H9 (cell line): ENCODE measurements at regions not wholly inside any gene's neighbourhood (a gene's known extent, or its start where the extent isn't known, plus 50 kb on each side); places are given as distances from the start of the nearest gene placed in this dataset.

Source experiments
- DNase-seq: peaks from one replicate; pipeline ENCODE4 v3.0.0-alpha.2; 2017
- H2AFZ ChIP-seq: one replicate; pipeline ENCODE4 v1.6.1; 2013; ENCODE audit warnings: mild to moderate bottlenecking, low read length, control low read depth, moderate library complexity
- H2AK5ac ChIP-seq: 2 replicates; pipeline ENCODE4 v1.6.1; 2013; ENCODE audit warnings: low read length, control low read depth, mixed read lengths; ENCODE audit not compliant: insufficient read length
- H2BK120ac ChIP-seq: one replicate; pipeline ENCODE4 v1.6.1; 2013; ENCODE audit warnings: low read depth, mild to moderate bottlenecking, low read length, control low read depth, inconsistent platforms; ENCODE audit not compliant: poor library complexity, severe bottlenecking
- H2BK12ac ChIP-seq: 2 replicates; pipeline ENCODE4 v1.6.1; 2013; ENCODE audit warnings: low read length, control low read depth, mixed read lengths, low read depth; ENCODE audit not compliant: insufficient read length
- H2BK15ac ChIP-seq: 2 replicates; pipeline ENCODE4 v1.6.1; 2013; ENCODE audit warnings: low read depth, low read length, control low read depth
- H2BK20ac ChIP-seq: one replicate; pipeline ENCODE4 v1.6.1; 2013; ENCODE audit warnings: low read depth, mild to moderate bottlenecking, low read length, control low read depth, inconsistent platforms; ENCODE audit not compliant: poor library complexity, severe bottlenecking
- H2BK5ac ChIP-seq: 2 replicates; pipeline ENCODE4 v1.6.1; 2013; ENCODE audit warnings: low read length, control low read depth, mixed read lengths; ENCODE audit not compliant: insufficient read length
- H3K14ac ChIP-seq: 2 replicates; pipeline ENCODE4 v1.6.1; 2013; ENCODE audit warnings: low read length, control low read depth; ENCODE audit not compliant: insufficient read depth
- H3K18ac ChIP-seq: 2 replicates; pipeline ENCODE4 v1.6.1; 2013; ENCODE audit warnings: low read depth, mild to moderate bottlenecking, mixed read lengths, low read length, control low read depth; ENCODE audit not compliant: insufficient read length
- H3K23ac ChIP-seq: 2 replicates; pipeline ENCODE4 v1.6.1; 2013; ENCODE audit warnings: low read length, control low read depth, mixed read lengths, low read depth; ENCODE audit not compliant: insufficient read length
- H3K23me2 ChIP-seq: 2 replicates; pipeline ENCODE4 v1.6.1; 2013; ENCODE audit warnings: low read depth, mild to moderate bottlenecking, mixed read lengths, low read length, control low read depth; ENCODE audit not compliant: insufficient read length, poor library complexity, severe bottlenecking
- H3K27ac ChIP-seq: 2 replicates; pipeline ENCODE4 v1.5.1; 2013; ENCODE audit warnings: low read length, control low read depth, mixed read lengths, low read depth; ENCODE audit not compliant: insufficient read length
- H3K27me3 ChIP-seq: 2 replicates; pipeline ENCODE4 v1.6.1; 2013; ENCODE audit warnings: low read length, control low read depth, inconsistent platforms; ENCODE audit not compliant: insufficient read depth
- H3K4ac ChIP-seq: 2 replicates; pipeline ENCODE4 v1.6.1; 2013; ENCODE audit warnings: low read depth, mild to moderate bottlenecking, control low read depth, inconsistent platforms, low read length, moderate library complexity
- H3K4me1 ChIP-seq: 2 replicates; pipeline ENCODE4 v1.6.1; 2013; ENCODE audit warnings: low read length, control low read depth, inconsistent platforms; ENCODE audit not compliant: insufficient read depth
- H3K4me2 ChIP-seq: 2 replicates; pipeline ENCODE4 v1.6.1; 2013; ENCODE audit warnings: low read length, control low read depth, mixed read lengths; ENCODE audit not compliant: insufficient read length, insufficient read depth
- H3K56ac ChIP-seq: 2 replicates; pipeline ENCODE4 v1.6.1; 2013; ENCODE audit warnings: low read depth, mild to moderate bottlenecking, mixed read lengths, low read length, control low read depth; ENCODE audit not compliant: insufficient read length
- H3K79me1 ChIP-seq: 2 replicates; pipeline ENCODE4 v1.6.1; 2013; ENCODE audit warnings: low read depth, mild to moderate bottlenecking, moderate library complexity, low read length, control low read depth, inconsistent platforms; ENCODE audit not compliant: insufficient read depth, poor library complexity, severe bottlenecking
- H3K79me2 ChIP-seq: 2 replicates; pipeline ENCODE4 v1.6.1; 2013; ENCODE audit warnings: low read length, control low read depth, inconsistent platforms; ENCODE audit not compliant: insufficient read depth
- H3K9ac ChIP-seq: 2 replicates; pipeline ENCODE4 v1.6.1; 2013; ENCODE audit warnings: low read length, control low read depth, mixed read lengths; ENCODE audit not compliant: insufficient read length; ENCODE audit errors: extremely low read depth
- H3K9me3 ChIP-seq: one replicate; pipeline ENCODE4 v1.6.1; 2013; ENCODE audit warnings: low read depth, low read length, inconsistent platforms; ENCODE audit not compliant: control insufficient read depth
- H3T11ph ChIP-seq: one replicate; pipeline ENCODE4 v1.6.1; 2013; ENCODE audit warnings: mild to moderate bottlenecking, low read length, control low read depth, inconsistent platforms
- H4K20me1 ChIP-seq: one replicate; pipeline ENCODE4 v1.6.1; 2013; ENCODE audit not compliant: control insufficient read depth, insufficient read length, insufficient read depth
- H4K5ac ChIP-seq: 2 replicates; pipeline ENCODE4 v1.6.1; 2013; ENCODE audit warnings: low read depth, mild to moderate bottlenecking, mixed read lengths, low read length, control low read depth; ENCODE audit not compliant: insufficient read length
- H4K8ac ChIP-seq: replicated peaks from 2 replicates; pipeline ENCODE4 v1.6.1; 2013; ENCODE audit warnings: low read length, control low read depth, mixed read lengths, low read depth; ENCODE audit not compliant: insufficient read length
- H4K91ac ChIP-seq: 2 replicates; pipeline ENCODE4 v1.6.1; 2013; ENCODE audit warnings: low read depth, mild to moderate bottlenecking, moderate library complexity, mixed read lengths, low read length, control low read depth; ENCODE audit not compliant: insufficient read length
- H3K27ac Mint-ChIP-seq, 3 experiments: 2 replicates in 2 of 3; 3 replicates in 1 of 3; pipeline ENCODE4 v1.8.0; 2020 to 2021; ENCODE audit warnings: mixed read lengths in 3 of 3, mild to moderate bottlenecking in 1 of 3, moderate library complexity in 1 of 3
- H3K27me3 Mint-ChIP-seq: 2 replicates; pipeline ENCODE4 v1.8.0; 2021; ENCODE audit warnings: low read depth, mild to moderate bottlenecking, moderate library complexity, mixed read lengths
- H3K36me3 Mint-ChIP-seq, 3 experiments: 2 replicates in 2 of 3; 3 replicates in 1 of 3; pipeline ENCODE4 v1.8.0; 2020 to 2021; ENCODE audit warnings: low read depth in 3 of 3, mixed read lengths in 3 of 3; ENCODE audit not compliant: insufficient read depth in 1 of 3
- H3K4me1 Mint-ChIP-seq, 2 experiments: 2 replicates each; pipeline ENCODE4 v1.8.0; 2020; ENCODE audit warnings: mixed read lengths in 2 of 2
- H3K4me3 Mint-ChIP-seq, 2 experiments: 2 replicates in 1 of 2; 3 replicates in 1 of 2; pipeline ENCODE4 v1.8.0; 2020 to 2021; ENCODE audit warnings: mild to moderate bottlenecking in 2 of 2, mixed read lengths in 2 of 2, moderate library complexity in 1 of 2
- H3K9me3 Mint-ChIP-seq, 2 experiments: 2 replicates in 1 of 2; 3 replicates in 1 of 2; pipeline ENCODE4 v1.8.0; 2020; ENCODE audit warnings: mild to moderate bottlenecking in 2 of 2, mixed read lengths in 2 of 2, moderate library complexity in 1 of 2
- WGBS: extraction: QIAGEN DNeasy Blood & Tissue Kit; methylation state at CpG from one replicate; pipeline ENCODE4 v1.1.7; 2013; ENCODE audit warnings: missing lambda C conversion rate, low lambda C conversion rate, mixed read lengths; ENCODE audit not compliant: insufficient read length; ENCODE audit errors: extremely low coverage; 5-methylcytosine and 5-hydroxymethylcytosine counted together
- TF ChIP-seq, protein P1 (sequence below): fragments of 200-600 bp; sonication (generic); conservative IDR thresholded peaks from 3 replicates; pipeline ENCODE4 v1.8.0; 2021; ENCODE audit warnings: antibody characterized with exemption, mild to moderate bottlenecking

DNA sequence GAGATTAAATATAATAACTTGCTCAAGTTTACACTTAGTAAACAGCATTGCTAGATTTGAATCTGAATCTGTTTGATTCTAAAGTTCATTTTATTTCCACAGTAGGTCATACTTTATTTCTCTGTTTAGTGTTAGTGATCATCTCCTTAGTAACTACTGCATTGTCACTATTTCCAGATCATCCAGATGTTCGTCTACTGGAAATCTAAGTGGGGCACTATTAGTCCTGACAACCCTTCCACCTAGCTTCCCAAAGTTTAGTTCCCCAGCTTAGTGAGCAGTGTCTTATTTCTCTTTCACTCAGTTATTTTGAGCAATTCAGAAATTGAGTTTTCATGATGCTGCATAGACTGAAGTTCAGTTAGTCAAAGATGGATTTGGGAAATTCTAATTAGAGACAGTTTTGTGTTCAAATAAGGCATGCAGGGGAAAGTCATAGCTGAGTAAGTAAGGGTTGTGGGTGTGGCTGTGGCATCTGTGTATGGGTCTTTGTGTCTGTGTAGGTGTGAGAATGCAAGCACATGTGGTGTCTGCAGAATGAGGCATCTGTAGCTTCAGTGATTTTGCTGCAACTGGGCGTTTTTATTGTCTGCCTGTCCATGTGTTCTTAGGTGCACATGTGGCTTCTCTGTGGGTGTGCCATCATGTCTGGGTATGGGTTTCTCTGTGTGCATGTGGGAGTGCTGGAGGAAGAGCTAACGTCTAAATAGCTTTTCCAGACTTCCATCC is 107.3 kb downstream of the NTMT2 start:
- no CpG with 5 or more reads among the region's 3 CpGs for WGBS
- Histone ChIP-seq H3K23ac (no peak overlapping the region), H4K8ac (no peak overlapping the region), H4K20me1 (no peaks in the 10 kb centered on the region), H2BK20ac (no peak overlapping the region), H3T11ph (no peak overlapping the region), H3K9ac (no peak overlapping the region), H3K56ac (no peak overlapping the region), H3K4ac (no peak overlapping the region), H2AK5ac (no peak overlapping the region), H2BK12ac (no peak overlapping the region), H3K18ac (no peak overlapping the region), H3K9me3 (peaks cover 5% of the 10 kb centered on the region), H2AFZ (no peak overlapping the region), H2BK5ac (no peak overlapping the region), H3K14ac (no peak overlapping the region), H3K79me1 (no peaks in the 10 kb centered on the region), H2BK120ac (no peak overlapping the region), H3K27ac (no peak overlapping the region), H2BK15ac (no peak overlapping the region), H3K4me2 (no peak overlapping the region), H3K23me2 (no peaks in the 10 kb centered on the region), H3K4me1 (no peaks in the 10 kb centered on the region), H4K91ac (no peak overlapping the region), H3K79me2 (no peaks in the 10 kb centered on the region), H4K5ac (no peak overlapping the region), H3K27me3 (no peaks in the 10 kb centered on the region)
- no peaks in the 10 kb centered on the region for H3K4me1 Mint-ChIP-seq
- peaks cover 30 to 38% of the 10 kb centered on the region in 2 experiments for H3K9me3 Mint-ChIP-seq
- no peak for DNase-seq
- TF ChIP-seq, protein P1, sequence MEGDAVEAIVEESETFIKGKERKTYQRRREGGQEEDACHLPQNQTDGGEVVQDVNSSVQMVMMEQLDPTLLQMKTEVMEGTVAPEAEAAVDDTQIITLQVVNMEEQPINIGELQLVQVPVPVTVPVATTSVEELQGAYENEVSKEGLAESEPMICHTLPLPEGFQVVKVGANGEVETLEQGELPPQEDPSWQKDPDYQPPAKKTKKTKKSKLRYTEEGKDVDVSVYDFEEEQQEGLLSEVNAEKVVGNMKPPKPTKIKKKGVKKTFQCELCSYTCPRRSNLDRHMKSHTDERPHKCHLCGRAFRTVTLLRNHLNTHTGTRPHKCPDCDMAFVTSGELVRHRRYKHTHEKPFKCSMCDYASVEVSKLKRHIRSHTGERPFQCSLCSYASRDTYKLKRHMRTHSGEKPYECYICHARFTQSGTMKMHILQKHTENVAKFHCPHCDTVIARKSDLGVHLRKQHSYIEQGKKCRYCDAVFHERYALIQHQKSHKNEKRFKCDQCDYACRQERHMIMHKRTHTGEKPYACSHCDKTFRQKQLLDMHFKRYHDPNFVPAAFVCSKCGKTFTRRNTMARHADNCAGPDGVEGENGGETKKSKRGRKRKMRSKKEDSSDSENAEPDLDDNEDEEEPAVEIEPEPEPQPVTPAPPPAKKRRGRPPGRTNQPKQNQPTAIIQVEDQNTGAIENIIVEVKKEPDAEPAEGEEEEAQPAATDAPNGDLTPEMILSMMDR, result no peak
- H3K4me3 Mint-ChIP-seq, result no peak overlapping the region
- no peaks in the 10 kb centered on the region for H3K27me3 Mint-ChIP-seq
- peaks cover 3 to 25% (median 20%) of the 10 kb centered on the region in 3 experiments for H3K36me3 Mint-ChIP-seq
- no peak overlapping the region for H3K27ac Mint-ChIP-seq
